Ascending aorta (tissue), 2 donors: ENCODE measurements at regions not wholly inside any gene's neighbourhood (a gene's known extent, or its start where the extent isn't known, plus 50 kb on each side); places are given as distances from the start of the nearest gene placed in this dataset.
A peak's percentile ranks its signal among the peaks of the same experiment; 100 is the strongest.

ENCODE experiments used
- DNase-seq, 2 donors: peaks; one replicate each; pipeline ENCODE4 v3.0.0-alpha.2; 2019; ENCODE audit warnings: low spot score in 2 of 2
- H3K27ac ChIP-seq, 2 donors: fragments of 200-600 bp; sonication (generic); one replicate each; pipeline ENCODE4 v1.5.1; 2016 to 2017; ENCODE audit warnings: mild to moderate bottlenecking in 1 of 2
- H3K27me3 ChIP-seq: fragments of 200-600 bp; sonication (generic); one replicate; pipeline ENCODE4 v1.5.1; 2017
- H3K36me3 ChIP-seq, 2 donors: fragments of 200-600 bp; sonication (generic); one replicate each; pipeline ENCODE4 v1.5.1; 2016
- H3K4me1 ChIP-seq, 2 donors: fragments of 200-600 bp; sonication (generic); one replicate each; pipeline ENCODE4 v1.5.1; 2016 to 2017; ENCODE audit warnings: mild to moderate bottlenecking in 1 of 2
- H3K4me3 ChIP-seq, 2 donors: fragments of 200-600 bp; sonication (generic); one replicate each; pipeline ENCODE4 v1.5.1; 2016 to 2017; ENCODE audit warnings: mild to moderate bottlenecking in 1 of 2
- H3K9me3 ChIP-seq, 2 donors: fragments of 200-600 bp; sonication (generic); one replicate each; pipeline ENCODE4 v1.5.1; 2016
- CTCF ChIP-seq, 3 experiments: fragments of 200-600 bp in 2 of 3; fragments of 450-650 bp in 1 of 3; sonication (generic) in 2 of 3; IDR thresholded peaks; one replicate each; pipeline ENCODE4 v1.5.1; 2016 to 2019; ENCODE audit warnings: antibody characterized with exemption in 3 of 3, mild to moderate bottlenecking in 1 of 3, moderate library complexity in 1 of 3
- intact Hi-C: fragments of 100-400 bp; cut with DNase I; formaldehyde crosslinking; loops from one replicate; pipeline ENCODE4 v1.15.1; 2023

GRCh38 chr3:30511524-30512251 is 94.7 kb upstream of the TGFBR2 start:
- intact Hi-C loops, result loop anchor here (10.0 kb wide), 1 partner anchor 397 kb away; no protein-coding TSS in a partner anchor
- no peaks in the 10 kb centered on the region for H3K27me3 ChIP-seq
- H3K4me1 ChIP-seq, result peaks cover 2 to 26% of the 10 kb centered on the region in 2 donors
- no peaks in the 10 kb centered on the region for H3K9me3 ChIP-seq
- H3K36me3 ChIP-seq, result no peaks in the 10 kb centered on the region
- no peak for TF ChIP-seq CTCF (IDR thresholded peaks at IDR 0.05)
- H3K27ac ChIP-seq, result peak overlapping the region; percentile 65 to 66
- H3K4me3 ChIP-seq, result no peak overlapping the region
- no peak for DNase-seq

- no peaks in the 10 kb centered on the region for H3K9me3 ChIP-seq
- H3K4me3 ChIP-seq, result no peak overlapping the region
- no peak for TF ChIP-seq CTCF (IDR thresholded peaks at IDR 0.05)
- intact Hi-C loops, result loop anchor here (10.0 kb wide), 1 partner anchor 398 kb away; no protein-coding TSS in a partner anchor
- DNase-seq, result no peak
- no peaks in the 10 kb centered on the region for H3K27me3 ChIP-seq
- peak overlapping the region; percentile 65 to 66 for H3K27ac ChIP-seq
- H3K4me1 ChIP-seq, result peaks cover 6 to 34% of the 10 kb centered on the region in 2 donors
- no peaks in the 10 kb centered on the region for H3K36me3 ChIP-seq
These were observed 93.8 kb upstream of the TGFBR2 start for GRCh38 chr3:30512576-30512975.

- Histone ChIP-seq H3K27me3 (no peaks in the 10 kb centered on the region), H3K4me3 (no peak overlapping the region), H3K9me3 (no peaks in the 10 kb centered on the region), H3K27ac (peak overlapping the region; percentile 65 to 66), H3K4me1 (peaks cover 6 to 37% of the 10 kb centered on the region in 2 donors), H3K36me3 (no peaks in the 10 kb centered on the region)
- intact Hi-C loops, result loop anchor here (10.0 kb wide), 1 partner anchor 399 kb away; no protein-coding TSS in a partner anchor
- no peak for TF ChIP-seq CTCF (IDR thresholded peaks at IDR 0.05)
- DNase-seq, result no peak
These were observed 92.8 kb upstream of the TGFBR2 start for GRCh38 chr3:30513374-30514152.

GRCh38 chr3:30516238-30516637 is 90.2 kb upstream of the TGFBR2 start:
- intact Hi-C loops, result loop anchor here (10.0 kb wide), 1 partner anchor 401 kb away; no protein-coding TSS in a partner anchor
- no peak for TF ChIP-seq CTCF (IDR thresholded peaks at IDR 0.05)
- no peak for DNase-seq
- Histone ChIP-seq H3K9me3 (no peaks in the 10 kb centered on the region), H3K4me3 (no peak overlapping the region), H3K4me1 (peaks cover 6 to 51% of the 10 kb centered on the region in 2 donors), H3K27me3 (no peaks in the 10 kb centered on the region), H3K27ac (peak overlapping the region; percentile 47 to 72), H3K36me3 (no peaks in the 10 kb centered on the region)

- intact Hi-C loops, result loop anchor here (1.0 to 10.0 kb wide), 5 partner anchors 24 to 404 kb away; partner anchors contain the start of gene TGFBR2
- DNase-seq, result peak in 1 of 2 donors; percentile 89
- peak in 2 of 3 experiments; percentile 14 to 31 for TF ChIP-seq CTCF (IDR thresholded peaks at IDR 0.05)
- H3K27me3 ChIP-seq, result no peaks in the 10 kb centered on the region
- H3K27ac ChIP-seq, result peak overlapping the region; percentile 72
- H3K36me3 ChIP-seq, result no peaks in the 10 kb centered on the region
- H3K9me3 ChIP-seq, result no peaks in the 10 kb centered on the region
- H3K4me1 ChIP-seq, result peaks cover 3 to 33% of the 10 kb centered on the region in 2 donors
- no peak overlapping the region for H3K4me3 ChIP-seq
These were observed 88.1 kb upstream of the TGFBR2 start for GRCh38 chr3:30518181-30518864.
